GM18907 (cell line): ENCODE measurements at regions not wholly inside any gene's neighbourhood (a gene's known extent, or its start where the extent isn't known, plus 50 kb on each side); places are given as distances from the start of the nearest gene placed in this dataset.

ENCODE experiments used
- ATAC-seq: cut with Tn5 transposase; IDR thresholded peaks from one replicate; pipeline ENCODE4 v1.9.1; 2021; ENCODE audit warnings: mild to moderate bottlenecking, moderate library complexity; ENCODE audit not compliant: unreplicated experiment

DNA sequence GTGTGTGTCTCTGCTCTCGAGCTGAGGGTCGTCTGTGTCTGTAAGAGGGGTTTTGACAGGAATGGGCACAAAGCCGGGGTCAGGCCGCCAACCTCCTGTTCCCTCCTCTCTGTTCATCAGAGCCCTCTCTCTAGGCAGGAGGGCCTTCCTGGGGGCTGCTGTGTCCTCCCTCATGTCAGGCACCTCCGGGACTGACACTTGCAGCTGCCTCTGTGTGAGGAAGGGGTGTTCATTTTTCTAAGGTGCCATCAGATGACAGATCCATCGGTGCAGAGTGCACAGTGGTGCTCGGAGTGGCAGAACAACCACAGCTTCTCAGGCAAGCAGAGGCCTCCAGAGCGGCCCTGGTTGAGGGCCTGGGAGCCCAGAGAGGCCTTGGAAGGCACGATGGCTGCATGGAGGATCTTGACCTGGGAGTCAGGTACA lies 265.4 kb upstream of the B3GAT1 start:
- ATAC-seq: no peak

DNA sequence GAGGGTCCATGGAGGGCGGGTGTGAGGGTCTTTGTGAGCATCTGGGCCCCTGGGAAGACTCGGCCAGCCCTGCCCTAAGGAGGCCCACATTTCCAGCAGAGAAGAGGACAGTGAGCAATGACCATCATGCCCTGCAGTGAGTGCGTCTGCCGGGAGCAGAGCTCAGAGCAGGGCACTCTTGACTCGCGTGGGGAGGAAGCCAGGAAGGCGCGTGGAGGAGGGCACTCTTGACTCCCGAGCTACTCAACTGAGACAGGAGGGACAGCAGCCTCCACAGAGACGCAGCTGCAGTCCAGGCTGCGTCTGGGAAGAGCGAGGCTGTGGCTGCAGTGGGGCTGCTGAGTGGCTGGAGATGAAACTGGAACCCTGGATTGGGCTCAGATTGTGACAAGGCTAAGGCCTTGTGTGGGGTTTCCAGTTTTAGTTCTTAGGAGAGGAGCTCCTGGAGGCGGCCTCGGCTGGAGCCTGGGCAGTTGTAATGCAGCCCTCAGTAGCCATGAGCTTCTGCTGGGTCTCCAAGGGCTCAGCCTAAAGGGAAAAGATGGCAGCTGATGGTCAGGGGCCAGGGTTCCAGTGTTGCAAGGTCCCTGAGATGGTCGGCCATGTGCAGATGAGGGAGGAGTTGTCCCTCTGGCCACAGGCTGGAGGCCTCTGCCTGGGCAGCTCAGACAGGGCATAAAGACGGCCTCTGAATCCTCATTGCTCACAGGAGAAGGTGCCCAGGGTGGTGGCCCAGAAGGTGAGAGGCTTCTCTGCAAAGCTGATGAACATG lies 264.7 kb upstream of the B3GAT1 start:
- no peak for ATAC-seq

DNA sequence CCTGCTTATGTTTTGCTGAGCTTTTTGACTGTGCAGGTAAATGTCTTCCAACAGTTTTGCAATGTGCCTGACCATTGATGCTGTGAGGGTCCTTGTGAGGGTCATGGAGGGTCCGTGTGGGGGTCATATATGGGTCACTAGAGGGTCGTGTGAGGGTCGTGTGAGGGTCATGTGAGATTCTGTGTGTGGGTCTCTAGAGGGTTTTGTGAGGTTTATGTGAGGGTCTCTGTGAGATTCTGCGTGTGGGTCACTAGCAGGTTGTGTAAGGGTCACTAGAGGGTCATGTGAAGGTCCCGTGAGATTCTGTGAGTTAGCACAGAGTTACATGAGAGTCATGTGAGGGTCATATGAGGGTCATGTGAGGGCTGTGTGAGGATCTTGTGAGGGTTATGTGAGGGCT lies 263.9 kb upstream of the B3GAT1 start:
- no peak for ATAC-seq

DNA sequence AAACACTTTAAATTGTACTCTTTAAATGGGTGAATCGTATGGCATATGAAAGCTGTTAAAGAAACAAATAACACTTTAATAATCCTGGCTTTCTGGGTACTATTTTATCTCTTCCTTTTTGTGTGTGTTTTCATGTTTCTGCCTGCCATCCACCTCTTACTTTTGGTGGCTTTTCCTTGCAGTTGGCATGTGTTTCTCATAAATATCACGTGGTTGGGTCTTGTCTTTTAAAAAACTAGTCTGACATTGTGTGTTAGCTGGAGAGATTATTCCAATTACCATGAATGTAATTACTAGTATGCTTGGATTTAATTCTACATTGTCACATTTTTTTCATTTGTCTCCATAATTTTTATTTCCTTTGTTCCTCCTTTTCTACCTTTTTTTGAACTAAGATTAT lies 262.9 kb upstream of the B3GAT1 start:
- no peak for ATAC-seq

DNA sequence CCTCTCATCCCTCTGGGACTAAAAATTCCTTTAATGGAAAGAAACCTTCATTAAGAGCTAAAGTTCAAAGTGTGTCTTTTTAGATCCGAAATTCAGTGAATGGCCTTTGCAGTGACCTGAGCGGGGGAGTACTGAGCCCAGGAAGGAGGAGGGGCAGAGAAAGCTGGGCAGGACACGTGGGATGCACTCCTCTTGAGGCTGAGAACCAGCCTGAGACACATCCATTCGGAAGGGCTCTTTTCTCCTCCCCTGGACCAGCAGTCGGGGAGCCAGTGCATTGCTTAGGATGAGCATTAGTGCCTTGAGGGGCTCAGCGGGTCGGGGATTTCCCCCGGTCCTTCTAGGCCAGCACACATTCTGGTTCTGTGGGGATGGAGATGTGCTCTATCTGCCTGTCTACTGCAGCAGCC lies 258.9 kb upstream of the B3GAT1 start:
- ATAC-seq: no peak

DNA sequence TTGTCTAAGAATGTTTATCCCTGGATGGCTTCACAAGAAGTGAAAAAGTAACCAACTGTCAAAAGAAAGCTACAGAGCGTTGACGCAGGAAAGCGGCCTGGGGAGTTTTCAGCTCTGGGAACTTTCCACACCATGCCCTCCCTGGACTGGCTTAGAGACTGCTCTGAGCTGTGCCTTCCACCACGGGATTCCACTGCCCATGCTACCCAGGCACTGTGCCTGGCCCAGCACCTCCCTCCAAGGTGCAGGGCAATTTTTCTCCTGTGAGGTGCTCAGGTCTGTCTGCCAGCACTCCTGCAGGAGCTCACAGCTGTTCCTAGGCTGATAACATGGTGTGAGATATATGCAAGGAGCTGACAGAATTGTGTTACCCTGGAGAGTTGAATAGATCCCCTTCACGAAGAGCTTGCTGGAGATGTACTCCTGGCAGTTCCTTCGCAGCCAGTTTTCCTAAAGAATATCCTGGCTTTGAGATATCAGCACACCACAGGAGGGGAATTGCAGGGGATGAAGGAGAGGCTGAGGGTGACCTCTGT lies 258.3 kb upstream of the B3GAT1 start:
- ATAC-seq: no peak

DNA sequence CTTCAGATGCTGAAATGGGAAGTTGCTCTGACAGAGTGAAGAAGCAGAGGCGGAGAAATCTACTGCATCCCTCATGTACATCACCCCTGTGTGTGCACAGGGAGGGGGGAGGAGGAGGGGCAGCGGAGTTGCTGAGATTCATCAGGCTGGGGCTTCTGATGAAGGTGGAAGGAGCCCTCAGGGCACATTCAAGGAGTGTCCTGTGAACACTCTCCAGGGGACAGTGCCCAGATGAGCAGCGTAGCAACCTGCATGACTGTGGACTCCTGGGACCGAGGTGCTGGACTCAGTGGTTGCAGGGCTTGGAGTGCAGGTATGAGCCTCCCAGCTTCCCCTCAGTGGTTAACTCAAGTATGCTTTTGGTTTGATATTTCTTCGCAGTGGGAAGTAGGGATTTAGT lies 257.8 kb upstream of the B3GAT1 start:
- no peak for ATAC-seq

DNA sequence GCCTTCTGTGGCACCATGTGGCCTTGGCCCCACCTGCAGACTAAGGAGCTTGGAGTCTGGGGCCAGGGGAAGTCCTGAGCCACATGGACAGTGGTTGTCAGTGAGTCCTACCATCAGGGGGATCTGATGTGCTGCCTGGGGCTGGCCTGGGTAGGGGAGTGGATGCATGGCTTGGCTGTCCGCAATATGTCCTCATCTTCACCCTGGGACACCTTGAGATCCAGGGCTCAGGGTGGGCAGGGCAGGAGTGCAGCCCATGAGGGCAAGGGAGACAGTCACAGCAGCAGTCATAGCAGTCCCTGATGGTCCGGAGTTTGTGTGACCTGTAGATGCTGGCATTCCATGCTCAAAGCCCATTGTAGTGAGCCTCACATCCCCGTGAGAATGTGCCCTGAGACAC lies 256.8 kb upstream of the B3GAT1 start:
- no peak for ATAC-seq

DNA sequence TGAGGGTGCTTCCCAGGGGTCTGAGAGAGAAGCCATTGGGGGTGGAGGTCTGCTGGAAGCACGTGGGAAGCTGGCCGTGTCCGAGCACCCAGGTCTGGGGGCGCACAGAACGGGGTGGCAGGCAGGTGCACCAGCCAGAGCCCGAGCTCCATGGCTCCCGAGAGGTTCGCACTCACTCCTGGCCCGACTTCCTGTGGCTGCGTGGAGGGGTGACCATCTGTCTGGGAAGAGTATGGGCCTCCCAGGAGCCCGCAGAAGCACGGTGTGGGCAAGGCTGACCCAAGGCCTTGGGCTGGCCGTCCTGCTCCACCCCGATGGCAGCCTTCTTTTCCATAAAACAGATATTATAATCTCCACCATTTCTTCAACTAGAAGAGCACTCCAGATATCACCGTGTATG lies 256.0 kb upstream of the B3GAT1 start:
- ATAC-seq: no peak

DNA sequence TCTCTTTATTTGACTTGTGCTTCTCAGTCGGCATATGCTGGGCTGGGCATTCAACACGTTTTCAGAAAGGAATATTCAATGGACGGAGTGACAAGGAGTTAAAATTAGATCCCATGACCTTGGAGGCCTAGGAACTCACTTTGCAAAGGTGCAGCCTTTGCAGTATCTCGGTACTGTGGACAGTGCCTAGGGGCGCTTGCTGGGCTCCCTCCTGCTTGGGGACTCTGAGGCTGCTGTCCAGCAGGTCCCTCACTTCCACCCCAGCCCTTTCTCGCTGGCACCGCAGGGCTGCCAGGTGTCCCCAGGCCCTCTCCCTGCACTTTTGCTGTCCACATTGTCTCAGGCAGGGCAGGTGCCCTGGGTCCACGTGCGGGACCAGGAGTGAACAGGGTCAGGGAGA lies 255.5 kb upstream of the B3GAT1 start:
- no peak for ATAC-seq

DNA sequence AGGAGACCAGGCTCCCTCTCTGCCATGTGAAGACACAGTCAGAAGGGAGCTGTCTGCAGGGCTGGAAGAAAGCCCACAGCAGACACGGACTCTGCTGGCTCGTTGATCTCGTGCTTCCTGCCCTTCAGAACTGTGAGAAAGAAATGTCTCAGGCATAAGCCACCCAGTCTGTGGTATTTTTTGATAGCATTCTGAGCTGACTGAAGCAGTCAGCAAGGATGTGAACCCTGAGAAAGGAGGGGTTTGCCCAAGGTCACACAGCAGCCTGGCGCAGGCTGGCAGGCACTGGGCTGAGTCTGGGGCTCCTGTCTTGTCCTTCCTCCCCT lies 255.1 kb upstream of the B3GAT1 start:
- no peak for ATAC-seq

DNA sequence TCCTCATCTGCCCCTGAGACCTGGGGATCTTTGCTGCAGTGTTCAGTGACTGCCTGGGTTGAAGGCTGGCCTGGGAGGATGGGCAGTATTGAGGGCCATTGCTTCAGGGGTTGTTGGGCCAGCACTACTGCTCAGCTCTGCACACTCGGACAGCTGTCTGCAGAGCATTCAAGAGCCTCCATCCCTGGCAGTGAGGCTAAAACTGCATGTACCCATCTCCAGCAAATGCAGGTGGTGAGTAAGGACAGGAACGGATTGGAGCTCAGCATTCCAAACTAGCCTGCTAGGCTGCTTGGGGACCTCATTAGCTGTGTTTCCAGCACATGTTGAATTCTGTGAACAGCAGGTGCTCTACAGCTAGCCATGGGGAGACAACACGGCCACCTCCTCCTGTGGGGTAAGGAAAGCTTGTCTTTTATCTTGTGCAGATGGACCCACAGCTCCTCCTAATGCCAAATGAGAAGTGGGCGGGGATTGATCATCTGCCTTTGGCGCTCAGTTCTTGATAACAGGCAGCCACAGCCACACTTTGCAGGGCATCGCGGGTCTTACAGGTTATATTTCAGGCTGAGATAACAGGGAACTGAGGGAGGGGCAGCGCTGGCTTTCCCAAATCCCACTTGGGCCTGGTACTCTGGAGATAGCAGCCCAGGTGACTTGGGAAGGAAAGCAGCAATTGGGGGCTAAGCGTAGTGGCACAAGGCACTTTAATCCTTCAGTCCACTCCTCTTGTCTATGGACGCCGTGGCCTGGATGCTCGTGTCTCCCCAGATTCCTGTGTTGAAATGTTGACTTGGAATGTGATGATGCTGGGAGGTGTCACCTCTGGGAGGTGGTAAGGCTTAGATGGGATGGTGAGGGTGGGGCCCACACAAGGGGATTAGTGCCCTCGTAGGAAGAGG lies 254.5 kb upstream of the B3GAT1 start:
- ATAC-seq: no peak

DNA sequence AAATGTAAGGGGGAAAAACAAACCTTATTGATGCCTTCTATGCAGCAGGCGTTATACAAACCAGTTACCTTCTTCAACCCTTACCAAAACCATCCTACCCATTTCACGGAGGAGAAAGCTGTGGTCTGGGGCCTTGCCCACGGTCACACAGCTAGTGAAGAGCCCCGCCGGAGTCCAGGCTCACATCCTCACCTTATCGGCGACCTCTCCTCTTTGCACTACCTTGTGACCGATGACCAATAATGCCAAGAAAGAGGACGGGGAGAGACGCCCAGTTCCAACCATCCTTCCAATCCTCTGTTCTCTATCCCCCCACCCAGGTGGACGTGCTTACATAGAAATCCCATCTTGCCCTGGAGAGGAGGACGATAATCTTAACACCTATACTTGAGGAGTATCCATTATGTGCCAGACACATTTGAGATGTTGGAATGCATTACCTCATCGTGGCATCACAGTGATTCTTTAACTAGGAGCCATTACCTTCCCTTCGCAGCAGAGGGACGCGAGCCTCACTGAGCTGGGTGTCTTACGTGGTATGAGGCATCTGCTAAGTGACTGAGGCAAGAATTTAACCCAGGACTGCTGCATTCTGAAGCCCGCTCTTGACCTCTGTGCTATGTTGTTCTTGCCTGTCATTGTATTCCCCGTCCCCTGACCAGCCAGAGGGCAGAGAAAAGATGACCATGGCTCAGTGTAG lies 253.7 kb upstream of the B3GAT1 start:
- no peak for ATAC-seq

DNA sequence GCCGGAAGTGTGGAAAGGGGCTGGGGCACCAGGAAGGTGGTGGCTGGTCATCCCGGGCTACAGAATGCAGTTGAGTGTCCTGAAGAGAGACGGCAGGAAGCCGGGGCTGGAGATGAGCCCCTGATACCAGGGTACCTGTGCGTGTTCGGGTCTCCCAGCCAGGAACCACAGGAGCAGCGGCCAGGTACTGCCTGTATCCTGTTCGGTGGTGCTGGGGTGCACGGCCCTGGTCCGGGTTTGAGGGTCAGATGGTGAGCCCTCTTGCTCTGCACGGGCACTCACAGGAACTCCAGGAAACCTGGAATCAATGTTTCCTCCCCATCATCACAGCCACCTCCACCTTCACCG lies 253.1 kb upstream of the B3GAT1 start:
- no peak for ATAC-seq

DNA sequence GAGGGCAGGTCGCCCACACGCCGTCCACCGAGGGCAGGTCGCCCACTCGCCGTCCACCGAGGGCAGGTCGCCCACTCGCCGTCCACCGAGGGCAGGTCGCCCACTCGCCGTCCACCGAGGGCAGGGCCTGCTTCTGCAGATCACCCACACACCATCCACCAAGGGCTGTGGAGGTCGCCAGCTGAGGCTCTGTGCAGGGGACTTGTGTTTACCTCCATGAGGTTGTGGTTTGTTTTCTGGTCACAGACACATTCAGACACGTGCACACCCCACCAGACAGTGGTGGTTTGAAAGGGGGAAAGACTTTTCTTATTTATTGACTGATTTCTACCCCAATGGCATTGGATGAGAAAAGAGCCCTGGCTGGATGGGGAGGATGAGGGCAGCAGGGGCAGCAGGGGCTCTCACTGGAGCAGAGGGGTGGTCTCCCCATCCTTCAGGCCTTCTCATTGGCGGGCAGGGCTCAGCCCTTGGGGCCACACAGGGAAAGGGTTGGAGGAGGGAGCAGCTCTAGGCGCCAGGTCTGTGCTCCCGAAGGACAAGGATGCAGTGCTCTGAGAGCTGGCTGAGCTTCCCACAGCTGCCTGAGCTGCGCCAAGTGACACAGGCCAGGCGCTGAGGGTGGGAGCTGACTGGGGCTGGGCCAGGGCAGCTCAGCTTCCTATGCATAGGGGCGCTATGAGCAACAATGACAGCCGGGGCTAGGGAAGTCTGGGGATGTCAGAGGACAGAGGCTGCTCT lies 252.6 kb upstream of the B3GAT1 start:
- ATAC-seq: no peak

DNA sequence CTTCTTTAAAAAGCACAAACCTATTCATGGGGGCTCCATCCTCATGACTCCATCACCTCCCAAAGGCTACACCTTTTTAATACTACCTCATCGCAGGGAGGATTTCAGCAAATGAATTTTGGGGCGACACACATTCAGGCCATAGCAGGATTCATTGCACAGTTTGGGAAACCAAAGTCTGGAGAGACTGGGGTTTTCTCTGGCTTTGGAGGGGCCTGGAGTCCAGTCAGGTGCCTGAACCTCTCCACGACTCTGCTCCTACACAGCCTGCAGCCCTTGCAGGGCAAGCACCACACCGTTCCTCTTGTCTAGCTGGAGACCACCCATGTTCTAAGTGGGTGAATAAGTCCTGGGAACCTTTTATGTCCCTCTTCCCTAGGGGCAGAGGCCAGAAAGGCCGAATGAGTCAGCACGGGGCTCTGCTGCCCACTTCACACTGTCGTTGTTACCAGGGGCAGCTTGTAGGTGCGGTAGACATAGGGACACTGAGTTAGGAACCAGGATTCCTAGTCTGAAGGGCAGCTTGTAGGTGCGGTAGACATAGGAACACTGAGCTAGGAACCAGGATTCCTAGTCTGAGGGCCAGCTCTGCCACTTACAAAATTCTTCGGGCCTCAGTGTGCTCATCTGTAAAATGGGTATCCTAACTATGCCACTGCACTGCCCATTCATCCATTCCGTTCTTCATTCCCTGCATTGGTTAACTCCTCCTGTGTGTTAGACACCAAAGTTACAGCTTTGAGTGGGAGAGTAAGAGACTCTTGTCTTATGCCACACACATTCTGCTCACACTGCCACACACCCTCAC lies 251.7 kb upstream of the B3GAT1 start:
- no peak for ATAC-seq

DNA sequence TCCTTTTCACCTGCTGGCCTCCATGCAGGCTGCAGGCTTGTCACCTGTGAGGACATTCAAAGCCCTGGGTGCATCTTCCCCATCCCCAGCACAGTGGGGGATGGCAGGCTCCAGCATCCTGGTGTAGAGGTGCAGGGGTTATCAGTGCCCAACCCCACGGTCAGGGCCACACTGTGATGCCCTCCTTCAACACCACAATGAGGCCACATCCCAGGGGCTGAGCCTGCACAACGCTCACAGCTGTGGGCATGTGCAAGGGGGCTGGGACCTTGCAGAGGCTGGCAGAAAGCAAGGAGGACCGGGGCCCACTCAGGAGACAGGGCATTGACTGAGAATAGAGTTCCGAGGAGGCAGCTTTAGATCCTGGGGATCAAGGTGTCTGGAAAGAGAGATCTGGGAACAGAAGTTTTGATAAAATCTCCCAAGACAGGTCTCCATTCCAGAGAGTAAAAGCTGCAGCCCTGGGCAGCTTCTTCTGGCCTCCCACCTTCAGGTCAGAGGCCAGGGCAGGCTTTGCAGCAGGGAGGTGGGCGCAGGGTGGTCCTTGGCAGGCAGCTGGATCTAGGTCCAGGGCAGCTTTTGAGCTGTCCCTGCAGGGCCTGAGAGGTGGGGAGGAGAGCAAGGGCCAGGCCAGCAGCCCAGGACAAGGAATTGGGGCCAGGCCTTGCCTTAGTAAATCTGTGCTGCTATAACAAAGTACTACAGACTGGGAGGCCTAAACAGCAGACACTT lies 250.8 kb upstream of the B3GAT1 start:
- no peak for ATAC-seq

DNA sequence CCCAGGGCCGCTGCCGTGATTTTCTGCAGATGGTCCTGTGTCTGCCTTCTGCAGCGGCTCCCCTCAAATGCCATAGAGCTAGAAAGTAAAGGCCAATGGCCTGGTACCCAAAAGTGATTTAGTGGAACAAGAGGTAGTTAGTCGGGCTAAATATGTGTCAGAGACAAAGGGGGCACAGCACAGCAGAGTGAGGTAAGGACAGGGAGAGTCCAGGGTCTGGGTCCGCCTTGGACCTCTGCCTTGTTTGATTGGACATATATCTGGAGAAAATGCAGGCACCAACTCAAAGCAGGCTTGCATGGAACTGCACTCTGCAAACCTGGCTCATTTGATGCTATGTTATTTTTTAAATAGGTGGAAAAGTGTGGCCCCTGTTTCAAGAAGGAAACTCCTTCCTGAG lies 249.6 kb upstream of the B3GAT1 start:
- no peak for ATAC-seq

DNA sequence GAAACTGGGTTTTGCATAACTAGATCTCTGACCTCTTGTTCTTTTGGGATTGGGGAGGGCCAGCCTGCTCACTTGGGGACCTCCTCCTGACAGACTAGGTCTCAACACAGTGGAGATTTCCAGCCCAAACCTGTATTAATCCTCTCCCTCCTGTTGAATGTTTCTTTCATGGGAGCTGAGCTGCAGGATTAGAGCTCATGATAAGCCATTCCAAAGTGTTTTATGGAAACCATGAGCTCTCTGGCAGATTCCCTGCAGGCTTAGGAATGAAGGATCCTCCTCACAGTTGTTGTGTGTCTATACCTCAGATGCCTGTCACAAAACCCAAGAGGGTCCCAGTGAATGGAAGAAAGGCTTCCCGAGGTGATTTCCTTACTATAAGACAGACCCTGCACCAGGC lies 248.4 kb upstream of the B3GAT1 start:
- ATAC-seq: no peak
